MV-4-11 (cell line): ENCODE measurements at regions not wholly inside any gene's neighbourhood (a gene's known extent, or its start where the extent isn't known, plus 50 kb on each side); places are given as distances from the start of the nearest gene placed in this dataset.

ENCODE experiments used
- DNase-seq: peaks from one replicate; lab custom pipeline; 2025; lab: John Stamatoyannopoulos, UW

- no peak for DNase-seq
Observed at GRCh38 chr1:55714230-55714629, 499.1 kb upstream of the USP24 start.

- DNase-seq = no peak
Observed at GRCh38 chr1:55713516-55713915, 498.4 kb upstream of the USP24 start.

GRCh38 chr1:55712148-55712547 lies 497.0 kb upstream of the USP24 start:
- no peak for DNase-seq

GRCh38 chr1:55708781-55709180 lies 493.6 kb upstream of the USP24 start:
- no peak for DNase-seq

- DNase-seq = no peak
Observed at GRCh38 chr1:55707846-55708245, 492.7 kb upstream of the USP24 start.

GRCh38 chr1:55707196-55707595 lies 492.0 kb upstream of the USP24 start:
- no peak for DNase-seq

- DNase-seq = peak; percentile 68
Observed at GRCh38 chr1:55706397-55706796, 491.2 kb upstream of the USP24 start.

GRCh38 chr1:55703726-55704363 lies 488.7 kb upstream of the USP24 start:
- DNase-seq = no peak

GRCh38 chr1:55702064-55702463 lies 486.9 kb upstream of the USP24 start:
- peak; percentile 28 for DNase-seq

GRCh38 chr1:55700359-55701130 lies 485.4 kb upstream of the USP24 start:
- DNase-seq = no peak

- DNase-seq = no peak
Observed at GRCh38 chr1:55699228-55699627, 484.1 kb upstream of the USP24 start.

GRCh38 chr1:55697997-55698535 lies 482.9 kb upstream of the USP24 start:
- peak; percentile 9 for DNase-seq

GRCh38 chr1:55696891-55697290 lies 481.7 kb upstream of the USP24 start:
- DNase-seq = no peak

- no peak for DNase-seq
Observed at GRCh38 chr1:55696181-55696754, 481.1 kb upstream of the USP24 start.

- peak; percentile 12 for DNase-seq
Observed at GRCh38 chr1:55695552-55695951, 480.4 kb upstream of the USP24 start.

- no peak for DNase-seq
Observed at GRCh38 chr1:55695151-55695550, 480.0 kb upstream of the USP24 start.

GRCh38 chr1:55694310-55694801 lies 479.2 kb upstream of the USP24 start:
- DNase-seq = no peak

GRCh38 chr1:55692726-55693125 lies 477.6 kb upstream of the USP24 start:
- DNase-seq = no peak

GRCh38 chr1:55690366-55690765 lies 475.2 kb upstream of the USP24 start:
- no peak for DNase-seq

GRCh38 chr1:55689800-55690199 lies 474.6 kb upstream of the USP24 start:
- no peak for DNase-seq

- no peak for DNase-seq
Observed at GRCh38 chr1:55685560-55685959, 470.4 kb upstream of the USP24 start.

- DNase-seq = no peak
Observed at GRCh38 chr1:55684131-55684650, 469.0 kb upstream of the USP24 start.

- DNase-seq = no peak
Observed at GRCh38 chr1:55682198-55682597, 467.0 kb upstream of the USP24 start.
